Lung microvascular endothelial cell (primary cell): ENCODE measurements at regions not wholly inside any gene's neighbourhood (a gene's known extent, or its start where the extent isn't known, plus 50 kb on each side); places are given as distances from the start of the nearest gene placed in this dataset.

Experiments used
- DNase-seq, 2 donors: peaks; one replicate each; pipeline versions ENCODE4 v3.0.0 to v3.0.0-alpha.2; 2010; ENCODE audit warnings: low read depth in 2 of 2

DNA sequence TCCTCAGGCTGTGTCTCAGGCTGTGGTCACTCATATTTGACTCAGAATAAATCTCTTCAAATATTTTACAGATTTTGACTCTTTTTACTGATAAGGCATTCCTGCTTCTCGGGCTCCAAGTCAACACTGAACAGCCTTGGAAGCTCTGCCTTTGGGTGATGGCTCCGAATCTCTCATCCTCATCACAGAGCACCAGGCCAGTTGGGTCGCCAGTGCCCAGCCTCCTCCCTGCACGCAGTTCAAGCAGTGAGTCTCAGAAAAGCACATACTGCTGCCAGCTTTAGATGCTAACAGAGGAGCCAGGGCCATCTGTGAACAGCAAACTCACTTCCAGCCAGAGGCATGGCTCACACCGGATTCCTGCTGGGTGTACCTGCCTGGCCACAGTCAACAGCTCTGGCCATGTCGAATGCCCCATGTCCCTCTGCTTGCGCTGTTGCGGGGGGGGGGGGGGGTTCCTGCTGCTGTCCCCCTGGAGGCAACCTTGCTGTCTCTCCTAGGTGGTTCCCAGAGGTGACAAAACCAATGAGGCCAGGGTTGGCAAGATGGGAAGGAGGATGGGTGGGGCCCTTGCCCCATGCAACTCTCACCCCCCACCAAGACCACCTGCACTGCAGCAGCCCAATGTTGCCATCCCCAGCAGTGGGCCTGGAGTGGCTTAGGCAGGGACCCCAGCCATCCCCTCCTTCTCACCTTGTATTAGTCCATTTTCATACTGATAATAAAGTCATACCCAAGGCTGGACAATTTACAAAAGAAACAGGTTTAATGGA lies 248.8 kb downstream of the ERMARD start:
- DNase-seq = no peak

DNA sequence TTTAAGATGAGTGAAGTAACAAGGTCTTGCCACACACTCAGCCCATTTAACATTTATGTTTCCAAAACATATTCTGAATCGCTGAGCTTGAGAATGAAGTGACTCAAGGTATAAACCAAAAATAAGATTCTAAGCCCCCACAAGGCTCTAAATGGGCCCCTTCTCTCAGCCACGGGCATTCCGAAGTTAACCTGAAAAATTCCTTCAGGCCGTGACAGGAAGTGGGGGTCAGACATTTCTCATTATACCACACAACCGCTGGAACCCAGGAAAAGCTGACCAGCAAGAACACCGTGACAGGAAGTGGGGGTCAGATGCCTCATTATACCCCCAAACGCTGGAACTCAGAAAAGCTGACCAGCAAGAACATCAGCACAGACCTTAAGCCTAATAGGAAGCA lies 247.9 kb downstream of the ERMARD start:
- no peak for DNase-seq

DNA sequence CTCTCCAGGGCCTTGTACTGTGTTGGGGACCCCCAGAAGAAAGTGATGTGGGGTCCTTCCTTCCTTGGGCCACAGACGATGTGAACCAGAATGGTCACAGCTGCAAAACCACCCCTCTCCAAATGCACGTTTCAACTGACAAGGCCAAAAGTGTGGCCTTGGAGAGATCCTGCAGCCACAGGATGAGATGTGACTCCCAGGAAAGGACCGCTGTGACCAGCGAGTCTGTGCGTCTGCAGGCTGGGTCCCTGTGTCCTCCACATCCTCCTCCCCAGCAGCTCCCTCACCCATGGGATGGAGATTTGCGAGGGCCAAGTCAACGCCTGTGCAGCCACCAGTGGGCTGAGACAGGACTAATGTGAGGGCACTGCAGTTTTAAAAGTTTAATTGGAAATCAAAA lies 247.0 kb downstream of the ERMARD start:
- DNase-seq = no peak

DNA sequence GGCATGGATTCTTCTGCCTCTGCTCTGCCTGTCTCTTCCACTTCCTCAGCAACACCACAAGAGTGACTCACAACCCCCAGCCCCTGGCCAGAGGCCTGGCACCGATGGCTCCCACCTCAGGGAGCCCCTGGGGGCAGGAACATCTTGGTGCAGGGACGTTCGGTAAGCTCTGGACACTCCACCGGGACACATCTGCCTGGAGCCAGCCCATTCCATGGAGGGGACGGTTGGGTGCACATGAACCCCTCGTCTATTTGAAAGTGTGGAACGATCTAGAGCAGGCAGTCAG lies 246.5 kb downstream of the ERMARD start:
- DNase-seq = no peak

DNA sequence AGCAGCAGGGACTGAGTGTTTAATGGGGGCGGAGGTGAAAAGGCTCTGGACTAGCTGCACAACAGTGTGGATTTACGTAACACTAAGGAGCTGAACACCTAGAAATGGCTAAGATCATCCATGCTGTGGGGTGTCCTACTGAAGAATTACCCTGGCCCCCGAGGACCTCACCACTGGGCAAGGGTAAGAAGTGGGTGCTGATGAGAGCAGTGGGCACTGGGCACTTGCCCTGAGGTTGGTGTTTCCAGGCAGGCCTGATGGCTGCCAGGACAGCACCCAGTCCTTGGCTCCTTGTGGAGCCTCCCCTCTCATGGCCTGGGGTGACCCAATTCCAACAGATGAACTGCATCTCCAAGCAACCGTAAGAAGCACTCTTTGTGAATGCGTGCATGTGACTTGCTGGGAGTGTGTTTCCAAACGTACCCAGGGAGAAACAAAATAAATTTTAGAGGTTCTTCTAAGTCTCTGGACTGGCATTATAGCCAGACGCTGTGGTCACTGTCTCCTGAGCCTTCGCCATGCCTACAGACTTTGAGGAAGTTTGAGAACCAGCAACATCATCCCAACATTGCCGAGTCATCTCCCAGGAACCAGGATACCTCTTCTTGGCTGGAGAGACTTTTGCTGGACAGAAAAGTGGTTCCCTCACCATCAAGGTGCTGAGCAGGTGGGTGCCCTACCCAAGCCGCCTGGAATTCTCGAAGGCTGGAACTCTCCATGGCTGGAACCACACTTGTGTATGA lies 245.9 kb downstream of the ERMARD start:
- no peak for DNase-seq

DNA sequence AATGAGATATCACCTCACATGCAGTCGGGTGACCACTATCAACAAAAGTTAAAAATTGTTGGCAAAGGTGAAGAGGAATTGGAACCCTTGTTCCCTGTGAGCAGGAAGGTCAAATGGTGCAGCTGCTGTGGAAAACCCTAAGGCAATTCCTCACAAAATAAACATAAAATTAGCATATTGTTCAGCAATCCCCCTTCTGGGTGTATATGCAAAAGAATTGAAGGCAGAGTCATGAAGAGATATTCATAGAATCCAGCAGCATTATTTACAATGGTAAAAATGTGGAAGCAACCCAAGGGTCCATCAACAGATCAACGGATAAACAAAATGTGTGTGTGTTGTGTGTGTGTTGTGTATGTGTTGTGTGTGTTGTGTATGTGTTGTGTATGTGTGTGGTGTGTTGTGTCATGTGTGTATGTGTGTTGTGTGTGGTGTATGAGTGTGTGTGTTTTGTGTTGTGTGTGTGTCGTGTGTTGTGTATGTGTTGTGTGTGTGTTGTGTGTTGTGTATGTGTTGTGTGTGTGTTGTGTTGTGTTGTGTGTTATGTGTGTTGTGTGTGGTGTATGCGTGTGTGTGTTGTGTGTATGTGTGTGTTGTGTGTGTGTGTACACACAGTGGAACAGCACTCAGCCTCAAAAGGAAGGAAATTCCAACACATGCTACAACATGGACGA lies 245.1 kb downstream of the ERMARD start:
- DNase-seq = no peak

DNA sequence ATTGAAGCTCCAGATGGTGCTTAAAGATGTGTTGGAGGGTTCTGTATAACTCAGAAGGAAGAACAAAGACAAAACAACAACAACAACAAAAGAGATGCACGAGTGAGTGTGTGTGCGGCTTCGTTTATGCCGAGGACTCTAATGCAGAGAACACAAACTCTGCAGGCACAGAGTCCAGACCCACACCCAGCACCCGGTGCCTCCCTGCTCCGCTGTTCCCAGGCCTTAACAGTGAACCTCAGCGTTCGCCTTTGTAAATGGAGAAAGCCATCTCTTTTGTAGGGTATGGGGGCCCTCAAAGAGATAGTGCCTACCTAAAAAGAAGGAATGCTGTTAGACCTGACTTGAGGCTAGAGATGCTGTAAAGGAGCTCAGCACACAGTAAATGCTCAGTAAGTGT lies 243.3 kb downstream of the ERMARD start:
- DNase-seq = no peak

DNA sequence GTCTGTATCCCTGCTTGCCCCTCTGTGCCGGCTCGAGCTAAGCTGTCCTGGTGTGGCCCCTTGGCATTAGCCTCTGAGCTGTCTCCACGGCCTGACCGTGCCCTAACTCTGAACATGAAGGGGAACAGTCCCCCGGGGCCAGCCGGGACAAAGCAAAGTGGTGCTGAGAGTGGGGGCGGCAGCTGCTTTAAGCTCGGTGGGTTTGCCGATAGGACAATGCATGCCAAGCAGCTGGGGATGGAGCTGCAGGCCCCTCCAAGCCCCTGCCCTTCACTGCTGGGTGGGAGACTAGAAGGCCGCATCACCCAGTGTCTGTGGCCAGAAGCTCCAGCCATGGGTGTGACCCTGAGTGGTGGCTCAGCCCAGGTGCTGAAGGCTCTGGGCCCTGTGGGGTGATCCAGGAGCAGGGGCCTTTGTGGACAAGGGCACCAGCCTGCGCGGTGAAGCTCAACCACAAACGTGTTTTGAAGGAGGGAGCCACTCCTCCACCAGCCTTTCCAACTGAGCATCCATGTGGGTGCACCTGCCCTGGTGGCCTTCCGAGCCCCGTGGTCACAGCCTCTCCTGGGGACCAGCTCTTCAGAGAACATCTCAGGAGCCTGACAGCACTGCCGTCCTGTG lies 242.5 kb downstream of the ERMARD start:
- no peak for DNase-seq

DNA sequence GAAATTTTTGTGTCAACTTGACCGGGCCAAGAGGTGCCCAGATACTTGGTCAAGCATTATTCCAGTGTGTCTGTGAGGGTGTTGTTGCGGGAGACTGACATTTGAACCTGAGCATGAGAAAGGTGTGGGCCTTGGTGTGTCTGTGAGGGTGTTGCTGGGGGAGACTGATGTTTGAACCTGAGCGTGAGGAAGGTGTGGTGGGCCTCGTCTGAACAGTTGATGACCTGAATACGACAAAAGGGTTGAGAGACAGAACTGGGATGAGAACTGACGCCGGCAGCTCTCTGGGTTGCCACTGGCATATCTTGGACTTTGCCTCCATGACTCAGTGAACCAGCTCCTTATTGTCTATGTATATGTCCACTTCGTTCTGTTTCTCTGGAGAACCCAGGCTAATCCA lies 240.5 kb downstream of the ERMARD start:
- DNase-seq = no peak

DNA sequence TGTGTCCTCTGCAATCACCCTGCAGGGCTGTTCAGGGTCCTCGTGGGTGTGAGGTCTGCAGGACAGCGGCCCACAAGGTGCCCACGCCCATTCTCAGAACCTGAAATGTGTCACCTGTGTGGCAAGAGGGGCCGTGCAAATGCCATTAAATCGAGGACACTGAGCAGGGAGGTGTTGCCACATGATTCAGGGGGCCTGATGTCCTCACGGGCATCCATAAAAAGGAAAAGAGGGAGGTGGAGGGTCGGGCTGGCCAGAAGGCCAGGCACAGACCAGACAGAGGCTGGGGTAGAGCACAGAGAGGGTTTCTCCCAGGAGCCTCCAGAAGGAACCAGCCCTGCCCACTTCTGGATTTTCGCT lies 239.6 kb downstream of the ERMARD start:
- no peak for DNase-seq

DNA sequence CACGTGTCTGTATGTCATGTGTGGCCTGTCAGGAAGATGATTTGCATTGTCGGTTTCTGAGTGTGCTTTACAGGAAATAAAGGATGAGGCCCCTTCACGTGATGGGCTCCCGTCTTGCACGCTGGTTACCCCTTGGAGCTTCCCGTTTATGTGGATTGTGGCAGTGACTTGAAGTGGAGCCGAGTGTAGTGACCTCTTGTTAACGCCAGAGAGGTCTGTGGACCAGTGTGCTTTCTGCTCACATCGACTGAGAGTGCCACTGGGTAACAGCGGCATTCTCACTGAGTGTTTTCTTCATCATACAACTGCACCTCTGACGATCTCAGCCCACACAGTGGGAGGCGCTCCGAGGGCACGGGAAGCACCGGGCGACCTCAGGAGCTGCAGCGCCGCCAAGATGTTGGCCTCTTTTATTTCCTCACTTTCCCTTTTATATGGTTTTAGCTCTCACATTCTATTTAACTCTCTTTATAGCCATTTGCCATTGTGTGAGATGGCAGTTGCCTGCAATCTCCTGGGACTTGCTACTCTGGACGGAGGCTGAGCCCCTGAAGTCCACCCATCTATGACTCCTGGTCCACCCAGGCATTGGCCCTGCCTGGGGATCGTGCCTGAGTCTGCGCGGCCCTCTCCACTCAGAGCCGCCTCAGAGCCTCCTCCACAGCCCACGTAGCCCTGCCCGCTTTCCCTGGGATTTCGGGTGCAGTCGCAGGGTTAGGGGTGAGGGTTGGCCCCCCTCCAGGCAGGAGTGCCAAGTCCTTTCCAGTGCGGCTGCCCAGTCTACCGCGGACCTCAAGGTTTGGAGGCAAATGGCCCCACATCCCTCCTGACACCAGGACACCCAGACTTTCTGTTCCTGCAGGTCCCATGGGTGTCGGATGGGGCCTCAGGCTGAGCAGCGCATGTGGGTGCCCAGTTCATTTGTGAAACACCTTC lies 238.9 kb downstream of the ERMARD start:
- DNase-seq = peak; percentile 17 to 42

DNA sequence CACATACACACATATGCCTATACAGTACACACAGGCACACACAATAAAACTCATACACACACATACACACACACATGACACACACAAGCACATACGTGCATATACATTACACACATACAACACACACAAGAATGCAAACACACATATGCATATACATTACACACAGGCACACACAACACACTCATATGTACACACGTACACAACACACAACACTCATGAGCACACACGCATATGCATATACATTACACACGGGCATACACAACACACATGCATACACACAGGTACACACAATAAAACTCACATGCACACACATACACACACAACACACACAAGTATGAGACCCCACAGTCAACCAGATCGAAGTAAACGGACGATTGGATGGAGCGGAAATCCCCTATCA lies 238.2 kb downstream of the ERMARD start:
- no peak for DNase-seq

DNA sequence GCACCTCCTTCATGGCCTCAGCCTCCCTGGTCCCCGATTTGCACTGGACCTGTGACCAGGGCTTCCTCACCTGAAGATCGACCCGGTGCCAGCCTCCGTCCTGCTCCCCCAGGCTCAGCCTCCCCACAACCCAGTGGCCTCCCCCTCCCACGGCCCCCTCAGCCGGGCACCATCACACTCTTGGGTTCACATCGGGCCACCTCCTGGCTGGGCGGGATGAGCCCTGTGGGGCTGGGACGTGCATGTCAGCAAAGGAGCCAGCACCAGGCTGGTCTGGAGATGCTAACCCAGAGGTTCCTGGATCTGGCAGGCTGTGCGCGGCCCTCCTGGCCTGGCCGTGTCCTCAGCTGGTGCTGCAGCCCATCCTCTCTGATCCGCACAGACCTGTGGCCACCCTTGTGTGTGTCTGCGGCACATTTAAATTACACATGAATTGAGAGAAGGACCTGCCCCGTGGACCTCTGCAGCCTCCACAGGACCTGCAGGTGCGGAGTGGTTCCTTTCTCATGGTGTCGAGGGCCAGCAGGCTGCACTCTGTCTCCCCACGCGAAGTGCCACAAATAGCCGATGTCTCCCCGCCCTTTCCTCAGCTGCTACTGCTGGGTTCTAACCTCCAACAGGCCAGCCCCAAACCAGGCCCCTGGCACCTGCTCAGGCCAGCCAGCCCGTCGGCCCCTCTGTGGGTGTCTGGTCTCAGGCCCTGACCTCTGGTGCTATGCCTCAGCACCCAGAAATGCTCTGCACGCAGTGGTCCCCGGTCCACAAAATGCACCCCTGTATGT lies 237.5 kb downstream of the ERMARD start:
- no peak for DNase-seq

DNA sequence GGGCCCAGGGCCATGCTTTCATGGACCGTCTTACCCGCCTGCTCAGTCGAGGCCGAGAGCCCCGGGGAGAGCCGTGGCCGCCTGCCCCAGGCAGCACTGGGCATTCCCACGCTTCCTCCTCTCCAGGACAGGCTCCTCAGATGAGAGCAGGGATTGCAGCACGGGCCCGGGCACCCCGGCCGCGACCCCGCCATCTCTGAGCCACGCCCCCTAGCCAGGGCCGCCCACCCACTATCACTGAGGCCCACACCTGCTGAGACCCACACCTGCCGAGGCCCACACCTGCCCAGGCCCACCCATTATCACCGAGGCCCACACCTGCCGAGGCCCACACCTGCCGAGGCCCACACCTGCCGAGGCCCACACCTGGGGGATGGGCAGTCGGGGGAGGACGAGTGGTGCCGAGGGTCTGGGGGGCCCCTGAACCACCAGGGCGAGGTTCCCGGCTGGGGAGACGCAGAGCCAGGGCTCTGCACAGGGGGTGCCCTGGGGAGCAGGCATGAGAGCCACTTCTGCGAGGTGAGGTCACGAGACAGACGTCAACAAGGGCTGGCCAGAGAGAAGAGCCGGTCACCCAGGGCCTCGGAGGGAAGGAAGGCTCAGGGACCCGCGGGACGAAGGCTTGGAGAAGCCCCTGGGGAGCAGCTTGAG lies 235.6 kb downstream of the ERMARD start:
- no peak for DNase-seq

DNA sequence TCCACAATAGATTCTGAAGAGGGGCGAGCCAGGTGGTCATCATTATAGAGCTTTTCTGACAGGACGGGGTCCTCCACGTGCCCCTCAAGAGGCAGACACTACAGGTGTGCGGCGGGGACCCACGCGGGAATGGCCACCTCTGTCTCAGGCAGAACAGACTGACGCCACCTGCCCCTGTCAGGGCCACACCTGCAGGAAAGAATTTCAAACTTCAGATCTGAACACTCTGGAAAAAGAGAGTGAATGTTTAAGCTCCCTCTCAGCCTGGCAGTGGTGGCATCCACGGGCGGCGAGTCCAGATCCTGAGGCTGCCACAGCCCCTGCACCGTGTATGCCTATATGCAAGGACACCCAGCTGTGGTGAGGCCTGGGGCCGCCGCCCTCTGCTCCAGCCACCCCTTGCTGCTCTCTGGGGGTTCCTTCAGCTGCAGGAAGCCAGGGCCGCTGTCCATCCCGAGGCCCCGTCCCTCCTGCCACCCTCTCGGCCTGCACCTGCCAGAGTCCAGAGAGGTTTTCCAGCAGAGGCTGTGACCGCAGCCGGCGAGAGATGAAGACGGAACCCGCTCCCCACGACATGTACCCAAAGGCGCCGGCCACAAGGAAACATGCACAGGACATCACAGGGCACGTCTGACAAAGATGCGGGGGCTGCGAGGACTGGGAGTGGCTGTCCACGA lies 234.9 kb downstream of the ERMARD start:
- DNase-seq = no peak

DNA sequence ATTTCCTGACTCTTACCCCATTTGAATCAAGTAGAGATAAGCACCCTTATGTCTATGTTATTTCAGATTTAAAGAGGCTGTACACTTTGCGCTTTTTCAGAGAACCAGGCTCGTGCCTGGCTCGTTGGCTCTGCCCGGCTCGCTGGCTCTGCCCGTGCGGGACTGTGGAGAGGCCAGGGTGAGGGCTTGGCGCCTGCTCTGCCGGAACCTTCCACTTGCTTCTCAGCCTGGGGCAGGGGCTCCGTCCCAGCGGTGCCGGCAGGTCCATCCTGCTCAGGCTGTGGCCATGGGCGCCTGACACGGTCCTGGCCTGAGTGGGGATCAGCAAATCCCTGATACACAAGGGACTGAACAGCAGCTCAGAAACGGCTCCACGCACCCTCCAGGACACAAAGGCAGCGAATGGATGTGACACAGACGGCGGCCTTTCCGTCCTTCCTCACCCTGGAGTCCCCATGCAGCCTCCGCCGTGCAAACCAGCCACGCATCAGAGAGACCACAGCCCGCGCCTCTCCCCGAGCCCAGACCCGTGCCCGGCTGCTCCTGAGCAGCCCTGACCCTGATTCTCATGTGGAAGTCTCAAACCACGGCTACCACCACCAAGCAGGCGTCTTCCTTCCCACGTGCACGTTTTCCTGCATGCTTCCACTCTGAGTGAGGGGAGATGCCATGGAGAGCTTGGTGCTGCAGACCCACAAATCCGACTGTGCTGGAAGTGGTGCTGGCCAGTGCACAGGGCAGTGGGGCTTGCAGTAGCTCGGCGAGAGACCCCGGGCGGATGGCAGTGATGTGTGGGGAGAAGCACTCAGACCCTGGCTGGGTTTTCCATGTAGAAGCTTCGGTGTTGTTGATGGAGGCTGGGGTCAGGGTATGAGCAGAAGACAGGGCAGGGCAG lies 233.9 kb downstream of the ERMARD start:
- no peak for DNase-seq

DNA sequence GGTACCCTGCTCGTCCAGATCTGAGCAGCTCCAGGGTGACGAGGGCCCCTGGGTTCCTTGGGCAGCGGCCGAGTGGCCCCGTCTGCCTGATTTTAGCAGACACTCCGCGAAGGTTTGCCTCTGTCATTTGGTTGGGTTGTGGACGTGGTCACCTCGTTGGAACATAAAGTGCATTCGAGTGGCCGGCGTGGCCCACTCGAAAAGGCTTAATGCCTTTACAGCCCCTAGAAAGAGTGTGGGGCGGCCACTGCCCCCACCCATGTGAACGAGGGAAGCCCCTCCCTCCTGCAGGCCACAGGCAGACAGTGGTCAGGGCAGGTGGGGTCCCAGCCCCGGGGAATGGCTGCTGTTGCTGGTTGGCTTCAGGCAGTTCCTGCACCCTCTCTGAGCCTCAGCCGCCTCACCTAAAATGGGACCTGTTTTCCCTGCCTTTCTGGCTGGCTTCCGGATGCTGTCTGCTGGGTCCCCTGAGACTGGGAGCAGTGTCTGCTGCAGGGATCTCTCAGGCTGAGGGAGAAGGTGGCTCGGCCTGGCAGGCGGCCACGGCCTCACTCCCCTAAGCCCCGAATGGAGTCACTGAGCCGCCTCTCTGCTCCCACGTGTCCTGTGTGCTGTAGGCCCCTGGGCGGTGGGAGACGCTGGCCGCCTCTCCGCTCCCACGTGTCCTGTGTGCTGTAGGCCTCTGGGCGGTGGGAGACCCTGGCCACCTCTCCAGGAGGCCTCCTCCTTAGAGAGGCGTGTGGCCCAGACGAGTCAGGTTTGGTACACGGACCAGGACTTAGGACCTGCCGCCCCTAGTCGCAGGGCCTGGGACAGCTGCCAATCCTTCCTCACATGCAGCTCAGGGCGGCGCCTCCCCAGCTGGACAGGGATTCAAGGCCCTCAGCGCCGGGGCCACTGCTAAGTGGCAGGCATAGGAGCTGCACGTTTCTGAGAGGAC lies 233.0 kb downstream of the ERMARD start:
- no peak for DNase-seq
